ENCODE measurements at regions not wholly inside any gene's neighbourhood (a gene's known extent, or its start where the extent isn't known, plus 50 kb on each side); places are given as distances from the start of the nearest gene placed in this dataset.

DNA sequence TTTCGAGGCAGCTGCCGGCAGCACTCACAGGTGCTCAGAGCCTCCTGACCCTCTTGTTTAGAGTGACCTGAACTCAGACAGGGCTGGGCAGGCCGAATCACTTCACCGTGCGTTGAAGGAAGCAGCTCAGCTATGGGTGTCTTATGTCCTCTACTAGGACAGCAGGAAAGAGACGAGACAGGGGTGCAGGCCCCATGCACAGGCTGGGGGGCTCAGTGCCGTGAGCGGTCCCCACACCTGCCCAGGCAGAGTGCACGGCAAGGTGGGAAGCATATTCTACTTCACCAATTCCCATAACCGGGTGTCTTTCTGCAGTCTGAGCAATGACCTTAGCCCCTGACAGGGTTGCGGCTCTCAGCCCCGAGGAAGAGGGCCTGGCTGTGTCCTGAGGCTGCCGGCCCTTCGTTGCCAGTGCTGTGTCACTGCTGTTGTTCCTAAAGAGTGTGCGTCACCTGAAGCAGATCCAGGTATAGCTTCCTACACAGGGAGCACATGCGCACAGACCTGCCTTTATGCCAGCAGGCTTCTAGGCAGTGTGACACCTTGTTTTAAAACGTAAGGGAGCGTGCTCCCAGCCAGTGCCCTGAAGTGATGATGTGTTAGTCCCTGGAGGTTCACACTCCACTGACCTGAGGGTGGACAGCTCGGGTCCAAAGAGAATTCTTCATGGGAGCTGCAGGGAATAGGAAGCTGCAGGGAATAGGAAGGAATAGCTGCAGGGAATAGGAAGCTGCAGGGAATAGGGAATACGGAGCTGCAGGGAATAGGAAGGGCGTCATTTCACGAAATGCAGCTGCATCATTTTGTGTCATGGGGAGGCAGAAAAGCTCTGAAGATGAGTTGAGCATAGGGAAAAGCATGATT, 207.9 kb upstream of the SALL3 start:
- no peak for DNase-seq

DNA sequence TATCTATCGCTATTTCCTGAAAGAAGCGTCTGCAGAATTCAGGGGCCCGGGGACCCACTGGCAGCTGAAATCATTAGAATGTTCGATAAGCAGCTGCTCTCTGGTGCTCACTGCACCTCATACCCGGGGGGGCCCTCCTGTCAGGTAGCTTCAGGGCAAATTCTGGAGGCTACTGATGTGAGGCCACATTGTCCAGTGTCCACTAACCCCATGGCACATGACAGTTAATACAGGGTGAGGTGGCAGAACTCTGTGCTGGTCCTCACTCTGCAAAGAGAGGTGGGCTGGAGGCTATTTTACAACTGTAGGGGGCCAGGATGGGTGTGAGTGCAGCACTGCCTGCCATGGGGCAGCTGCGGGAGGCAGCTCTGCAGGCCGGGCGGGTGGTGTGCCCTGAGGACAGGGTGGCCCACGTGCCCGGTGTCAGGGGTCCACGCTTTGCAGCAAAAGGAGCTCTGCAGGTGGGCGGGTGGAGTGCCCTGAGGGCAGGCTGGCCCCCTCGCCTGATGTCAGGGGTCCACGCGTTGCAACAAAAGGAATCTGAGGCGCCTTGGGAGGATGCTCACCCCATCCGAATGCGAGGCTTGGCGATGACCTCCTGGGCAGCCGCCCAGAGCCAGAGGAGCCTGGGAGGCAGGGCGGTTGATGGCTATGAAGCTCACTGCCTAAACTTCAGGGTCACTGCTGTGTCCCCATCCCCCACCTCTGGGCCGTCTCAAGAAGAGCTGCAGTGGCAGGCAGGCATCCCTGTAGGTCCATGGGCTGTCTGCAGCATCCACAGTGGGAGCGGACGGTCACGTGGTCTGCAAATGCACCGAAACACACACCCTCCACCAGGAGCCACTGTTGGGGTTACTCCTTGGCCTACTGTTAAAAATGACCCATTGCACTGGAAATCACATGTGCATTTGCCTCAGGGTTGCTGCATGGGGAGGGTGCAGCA, 207.0 kb upstream of the SALL3 start:
- no peak for DNase-seq

DNA sequence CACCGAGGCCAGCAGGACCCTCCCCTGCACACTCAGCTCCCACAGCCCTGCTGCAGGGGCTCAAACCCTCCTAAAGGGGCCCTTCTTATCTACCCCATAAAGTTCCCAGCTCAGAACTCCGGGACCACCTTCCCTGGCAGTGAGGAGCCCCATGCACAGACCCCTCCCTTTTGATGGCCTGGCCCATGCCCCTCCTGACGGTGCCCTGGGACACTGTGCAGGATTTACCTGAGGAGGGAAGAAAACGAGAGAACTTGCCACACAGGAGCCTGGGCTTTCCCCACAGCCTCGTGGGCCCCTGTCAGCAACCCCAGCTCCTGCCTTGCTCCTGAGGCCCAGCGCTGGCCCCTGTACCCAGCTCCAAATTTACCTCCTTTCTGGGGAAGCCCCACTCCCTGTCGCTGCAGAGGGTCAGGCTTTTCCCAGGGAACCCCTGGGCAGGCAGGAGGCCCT, 206.3 kb upstream of the SALL3 start:
- DNase-seq, result no peak

DNA sequence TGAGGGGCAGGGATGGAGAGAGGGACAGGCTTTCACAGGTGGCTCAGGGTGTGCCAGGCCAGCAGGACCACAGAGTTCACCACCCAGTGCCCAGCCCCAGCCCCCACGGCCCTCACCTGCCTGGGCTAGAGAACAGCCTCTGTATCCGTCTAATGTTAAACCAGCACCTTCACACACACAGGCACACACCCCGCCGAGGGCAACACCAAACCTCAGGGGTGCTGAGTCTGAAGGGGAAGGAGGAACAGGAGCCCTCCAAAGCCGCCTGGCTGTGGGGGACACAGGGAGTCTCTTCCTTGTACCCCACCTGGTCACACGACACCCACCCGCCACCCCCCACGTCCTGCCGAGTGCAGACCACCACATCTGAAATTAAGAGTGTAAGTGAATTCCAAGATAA, 205.8 kb upstream of the SALL3 start:
- DNase-seq, result no peak

DNA sequence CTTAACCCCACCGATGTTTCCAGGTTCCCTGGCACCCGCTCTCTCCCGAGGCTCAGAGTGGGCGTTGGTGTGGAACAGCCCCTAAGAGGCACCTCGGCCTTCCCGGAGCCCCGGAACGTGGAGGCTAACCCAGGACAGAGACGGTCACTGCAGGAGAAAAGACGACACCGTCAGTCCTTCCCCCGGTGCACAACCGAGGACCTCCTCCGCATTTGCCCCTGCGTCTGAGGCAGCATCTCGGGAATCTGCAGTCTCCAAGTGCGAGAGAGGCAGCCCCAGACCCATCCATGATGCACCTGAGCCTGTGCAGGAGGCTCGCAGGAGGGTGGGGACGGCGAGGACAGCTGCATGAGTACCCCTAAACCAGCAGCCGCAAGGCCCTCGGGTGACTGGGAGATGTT, 204.9 kb upstream of the SALL3 start:
- DNase-seq, result no peak

DNA sequence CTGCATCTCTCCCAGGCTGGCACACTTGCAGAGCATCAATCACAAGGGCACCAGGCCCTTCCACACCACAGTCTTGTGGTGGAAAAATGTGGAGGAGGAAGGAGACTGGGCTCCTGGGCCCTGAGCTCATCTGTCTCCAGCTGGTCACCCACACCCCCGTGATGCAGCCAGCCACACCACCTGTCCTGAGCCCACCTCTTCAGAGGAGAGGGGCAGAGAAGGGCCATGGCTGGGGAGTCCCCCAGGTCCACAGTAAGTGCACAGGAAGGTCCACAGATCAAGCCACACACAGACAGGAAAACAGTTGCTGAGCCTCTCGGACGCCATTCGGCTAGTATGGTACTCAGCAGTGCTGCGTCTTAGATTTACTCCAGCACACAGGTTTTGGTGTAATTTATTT, 203.5 kb upstream of the SALL3 start:
- no peak for DNase-seq

DNA sequence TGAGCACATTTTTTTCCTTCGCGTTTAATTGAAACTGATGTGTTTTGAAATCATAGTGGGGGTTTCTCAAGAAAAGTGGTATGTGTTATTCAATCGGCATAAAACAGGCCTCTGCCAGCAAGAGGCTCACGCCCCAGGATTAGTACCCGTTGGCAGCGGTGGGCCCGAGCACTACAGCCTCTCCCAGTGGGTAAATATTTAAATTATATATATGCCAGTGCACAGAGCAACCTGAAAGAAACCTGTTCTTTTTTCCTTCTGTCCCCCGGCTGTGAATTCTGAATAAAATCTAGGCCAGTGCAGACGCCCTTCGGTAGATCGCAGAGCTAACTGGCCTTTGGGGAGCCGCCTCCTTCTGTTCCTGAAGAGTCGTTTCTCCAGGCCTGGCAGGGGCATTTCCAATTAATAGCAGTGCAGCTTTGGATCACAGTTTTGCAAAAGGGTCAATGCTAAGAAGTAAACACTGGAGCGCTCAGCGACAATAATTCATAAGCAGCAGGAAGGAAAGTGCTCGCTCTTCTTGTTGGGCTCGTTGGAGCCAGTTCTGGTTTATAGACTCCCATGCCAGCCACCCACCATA, 202.8 kb upstream of the SALL3 start:
- no peak for DNase-seq

DNA sequence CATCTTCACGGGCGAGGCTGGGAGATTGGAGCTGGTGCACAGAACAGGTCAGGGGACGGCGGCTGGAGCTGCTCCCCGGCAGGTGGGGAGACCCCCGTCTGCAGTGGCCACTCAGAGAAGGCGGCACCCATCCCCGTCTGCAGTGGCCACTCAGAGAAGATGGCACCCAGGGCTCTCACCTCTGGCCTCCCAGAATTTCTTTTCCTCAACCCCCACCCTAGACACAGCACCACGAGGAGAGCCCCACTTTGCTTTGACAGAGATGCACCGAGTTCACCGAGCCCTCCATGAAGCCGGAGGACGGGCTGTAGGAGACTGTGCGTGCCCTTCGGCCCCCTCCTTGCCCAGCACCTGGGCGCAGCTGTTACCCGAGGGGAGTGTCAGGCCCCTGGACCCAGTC, 201.6 kb upstream of the SALL3 start:
- no peak for DNase-seq

DNA sequence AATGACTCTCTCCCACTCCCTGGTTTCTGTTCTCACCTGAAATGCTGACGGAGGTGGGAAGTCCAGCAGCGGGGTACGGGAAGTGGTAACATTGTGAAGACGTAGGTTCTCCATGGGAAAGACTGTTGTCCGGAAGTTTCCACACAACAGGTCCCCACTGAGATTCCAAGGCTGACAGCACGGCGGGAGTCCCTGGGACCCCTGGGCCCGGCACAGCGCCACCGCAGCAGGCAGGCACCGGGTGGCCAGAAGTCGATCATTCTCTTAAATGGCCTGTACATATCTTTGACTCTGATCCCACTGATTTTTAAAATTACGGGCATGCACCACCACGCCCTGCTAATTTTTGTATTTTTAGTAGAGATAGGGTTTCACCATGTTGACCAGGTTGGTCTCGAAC, 201.0 kb upstream of the SALL3 start:
- DNase-seq, result no peak

DNA sequence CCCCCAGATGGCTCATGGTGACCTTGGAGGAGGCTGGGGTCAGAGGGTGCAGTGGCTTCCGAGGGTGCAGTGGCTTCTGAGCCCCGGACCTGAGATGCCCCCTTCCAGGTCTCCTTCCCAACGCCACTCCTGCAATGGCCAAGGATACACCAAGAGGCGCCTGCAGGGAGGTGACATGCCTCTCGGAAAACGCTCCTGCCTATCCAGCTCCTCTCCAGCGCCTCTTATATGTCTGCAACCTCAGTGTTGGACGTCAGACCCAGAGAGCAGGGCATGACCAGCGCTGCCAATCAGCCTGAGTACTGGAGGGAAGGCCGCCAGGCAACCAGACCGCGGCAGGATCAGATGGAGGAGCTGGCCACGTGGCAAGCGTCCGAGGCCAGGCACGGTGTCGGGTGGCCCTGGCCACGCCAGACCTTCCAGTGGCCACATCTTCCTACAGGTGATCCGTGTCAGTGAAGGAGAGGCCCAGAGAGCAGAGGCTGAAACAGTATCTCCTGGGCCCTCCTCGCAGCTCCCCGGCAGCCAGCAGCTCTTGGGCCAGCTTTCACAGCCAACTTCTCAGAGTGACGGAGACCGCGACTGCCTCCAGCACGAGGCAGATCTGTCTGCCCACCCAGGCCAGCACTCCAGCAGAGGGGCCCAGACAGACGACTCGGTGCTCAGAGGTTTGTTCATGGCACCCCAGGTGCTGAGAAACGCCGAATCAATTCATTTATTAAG, 199.5 kb upstream of the SALL3 start:
- DNase-seq, result no peak

DNA sequence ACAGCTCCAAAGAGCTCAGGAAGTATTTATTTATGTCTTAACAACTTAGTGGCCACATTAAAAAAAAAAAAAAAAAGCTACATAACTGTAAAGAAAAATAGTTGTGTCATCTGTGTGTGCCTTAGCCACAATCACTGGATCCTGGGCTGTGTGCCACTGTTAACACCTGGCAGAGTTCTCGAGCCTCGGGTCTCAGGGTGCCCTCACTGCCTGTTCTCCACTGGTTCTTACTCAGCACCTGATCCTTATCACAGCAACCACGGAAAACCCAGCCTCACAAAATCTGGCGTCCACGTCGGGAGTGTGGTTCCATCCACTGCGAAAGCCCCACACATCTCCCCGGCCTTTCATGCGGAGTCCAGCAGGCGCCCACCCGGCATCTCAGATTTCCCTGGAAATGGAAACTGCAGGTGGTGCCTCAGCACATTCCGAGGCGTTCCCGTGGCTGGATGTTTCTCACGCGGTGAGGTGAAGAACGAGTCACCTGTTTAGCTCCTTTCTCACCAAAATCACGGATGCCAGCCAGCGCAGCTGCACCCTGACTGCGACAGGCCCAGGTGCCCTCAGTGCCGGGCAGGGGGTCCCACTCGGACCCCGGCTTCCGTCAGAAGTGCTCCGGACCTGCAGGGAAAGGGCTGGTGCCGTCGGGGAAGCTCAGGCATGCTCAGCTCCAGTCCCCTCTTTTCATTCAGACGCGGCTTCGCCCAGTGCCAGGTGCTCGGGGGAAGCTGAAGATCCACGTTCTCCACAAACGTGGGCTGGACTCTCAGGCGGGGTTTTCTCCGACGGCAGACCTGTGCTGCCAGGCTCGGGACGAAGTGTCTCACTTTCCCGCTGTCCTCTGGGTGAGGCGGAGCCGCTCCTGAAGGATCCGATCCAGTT, 198.7 kb upstream of the SALL3 start:
- DNase-seq, result no peak

DNA sequence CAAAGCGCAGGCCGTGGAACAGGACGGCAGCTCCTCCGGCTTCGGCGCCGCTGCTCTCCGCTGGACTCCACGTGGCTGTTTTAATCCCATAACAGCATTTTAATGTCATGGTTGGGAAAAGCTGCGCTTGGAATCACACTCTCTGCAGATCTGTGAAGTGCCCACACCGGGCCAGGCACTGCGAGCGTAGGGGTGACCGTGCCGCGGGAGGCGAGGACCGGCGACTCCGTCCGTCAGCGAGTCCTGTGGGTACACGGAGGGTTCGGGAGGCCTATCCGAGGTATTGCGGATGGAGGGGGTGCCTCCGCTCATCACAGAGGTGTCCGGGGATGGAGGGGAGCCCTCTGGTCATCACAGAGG, 198.0 kb upstream of the SALL3 start:
- no peak for DNase-seq

DNA sequence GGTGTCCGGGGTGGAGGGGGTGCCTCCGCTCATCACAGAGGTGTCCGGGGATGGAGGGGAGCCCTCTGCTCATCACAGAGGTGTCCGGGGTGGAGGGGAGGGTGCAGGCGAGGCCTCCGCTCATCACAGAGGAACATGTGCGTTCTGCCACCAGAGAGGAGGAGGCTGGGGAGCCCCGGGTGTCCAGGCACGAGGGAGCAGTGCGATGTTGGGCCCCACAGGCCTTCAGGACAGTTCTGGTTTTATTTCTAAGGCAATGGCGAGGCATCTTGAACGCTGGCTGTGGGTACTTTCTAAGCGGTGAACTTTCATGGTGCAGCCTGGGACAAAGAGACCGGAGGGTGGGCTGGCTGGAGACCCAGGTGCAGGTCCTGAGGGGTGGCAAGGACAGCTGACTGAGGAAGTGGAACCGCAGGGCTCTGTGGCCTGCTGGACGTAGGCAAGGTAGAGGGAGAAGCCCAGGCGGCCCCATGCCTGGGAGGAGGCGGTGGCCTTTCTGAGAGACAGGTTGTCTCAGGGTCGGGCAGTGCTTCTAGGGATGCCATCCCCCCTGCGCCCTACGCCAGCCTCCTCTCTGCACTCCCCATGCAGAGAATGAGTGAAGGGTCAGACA, 196.6 kb upstream of the SALL3 start:
- DNase-seq, result no peak

DNA sequence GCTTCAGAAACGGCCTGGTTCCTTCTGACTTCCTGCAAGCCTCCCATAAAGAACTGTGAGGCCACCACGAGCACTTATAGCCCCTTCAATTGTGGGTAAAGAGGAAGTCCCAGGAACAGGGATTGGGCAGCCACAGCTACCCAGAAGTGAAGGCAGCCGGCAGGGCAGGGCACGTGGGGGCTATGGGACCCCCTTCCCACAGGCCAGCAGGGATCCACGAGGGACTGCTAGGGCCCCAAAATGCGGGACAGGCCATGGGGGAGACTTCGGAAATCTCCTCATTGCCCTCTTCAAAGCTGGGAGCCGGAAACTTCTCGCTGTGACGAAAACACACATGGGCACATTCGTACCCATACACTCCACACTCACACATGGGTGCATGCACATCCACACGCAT, 196.1 kb upstream of the SALL3 start:
- no peak for DNase-seq

DNA sequence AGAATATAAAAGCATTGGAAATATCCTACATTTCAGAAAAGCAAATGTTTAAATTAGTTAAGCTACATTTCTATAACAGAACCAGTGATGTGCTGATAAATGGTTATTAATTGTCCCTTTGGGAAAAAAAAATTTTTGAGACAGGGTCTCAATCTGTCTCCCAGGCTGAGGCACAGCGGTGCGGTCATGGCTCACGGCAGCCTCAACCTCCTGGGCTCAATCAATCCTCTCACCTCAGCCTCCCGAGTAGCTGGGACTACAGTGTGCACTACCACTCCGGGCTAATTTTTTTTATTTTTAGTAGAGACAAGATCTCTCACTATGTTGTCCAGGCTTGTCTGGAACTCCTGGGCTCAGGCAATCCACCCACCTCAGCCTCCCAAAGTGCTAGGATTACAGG, 194.8 kb upstream of the SALL3 start:
- DNase-seq, result no peak

DNA sequence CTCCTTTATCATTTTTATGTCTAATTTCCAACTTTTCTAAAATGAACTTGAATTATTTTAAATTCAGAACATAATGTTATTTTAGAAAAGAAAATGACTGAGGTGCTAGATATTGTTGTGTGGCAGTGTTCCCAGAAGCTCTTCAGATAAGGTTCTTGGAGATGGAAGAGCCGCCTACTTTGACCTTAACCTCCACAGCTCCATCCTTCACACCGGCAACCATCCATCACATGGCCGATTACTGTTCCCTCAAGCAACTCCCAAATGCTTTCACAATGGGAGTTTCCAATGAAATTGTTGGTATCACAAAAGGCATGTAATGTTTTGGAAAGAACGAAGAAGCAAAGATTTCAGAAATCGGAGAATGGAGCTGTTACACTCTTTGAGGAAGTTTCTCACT, 193.9 kb upstream of the SALL3 start:
- DNase-seq, result no peak

DNA sequence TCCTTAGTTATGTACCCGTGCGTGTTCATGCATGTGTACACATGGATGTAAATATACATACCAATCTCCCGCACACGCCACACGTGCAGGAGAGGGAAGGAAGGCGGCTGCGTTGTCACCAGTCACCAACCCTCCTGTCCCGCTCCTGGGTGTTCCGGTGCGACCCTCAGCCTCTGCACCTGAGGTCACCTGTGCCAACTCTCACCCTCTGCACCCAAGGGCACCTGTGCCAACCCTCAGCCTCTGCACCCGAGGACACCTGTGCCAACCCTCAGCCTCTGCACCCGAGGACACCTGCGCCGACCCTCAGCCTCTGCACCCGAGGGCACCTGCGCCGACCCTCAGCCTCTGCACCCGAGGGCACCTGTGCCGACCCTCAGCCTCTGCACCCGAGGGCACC, 192.8 kb upstream of the SALL3 start:
- DNase-seq, result no peak

DNA sequence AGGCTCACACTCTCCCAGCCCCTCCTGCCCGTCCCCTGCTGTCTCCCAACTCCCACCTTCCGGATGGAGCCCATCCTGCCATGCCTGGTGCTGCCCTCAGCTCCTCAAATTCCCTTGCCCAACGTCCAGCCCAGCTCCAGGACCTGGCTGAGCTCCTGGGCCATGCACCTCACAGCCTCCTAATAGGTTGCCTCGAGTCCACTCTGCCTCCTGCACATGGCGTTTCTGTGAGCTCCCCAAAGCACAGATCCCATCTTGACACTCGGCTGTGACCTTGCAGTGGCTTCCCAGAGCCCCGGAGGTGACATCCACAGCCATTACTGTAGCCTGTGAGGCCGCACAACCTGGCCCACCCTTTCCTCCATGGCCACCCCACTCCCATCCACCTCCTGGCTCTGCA, 191.9 kb upstream of the SALL3 start:
- DNase-seq, result no peak

DNA sequence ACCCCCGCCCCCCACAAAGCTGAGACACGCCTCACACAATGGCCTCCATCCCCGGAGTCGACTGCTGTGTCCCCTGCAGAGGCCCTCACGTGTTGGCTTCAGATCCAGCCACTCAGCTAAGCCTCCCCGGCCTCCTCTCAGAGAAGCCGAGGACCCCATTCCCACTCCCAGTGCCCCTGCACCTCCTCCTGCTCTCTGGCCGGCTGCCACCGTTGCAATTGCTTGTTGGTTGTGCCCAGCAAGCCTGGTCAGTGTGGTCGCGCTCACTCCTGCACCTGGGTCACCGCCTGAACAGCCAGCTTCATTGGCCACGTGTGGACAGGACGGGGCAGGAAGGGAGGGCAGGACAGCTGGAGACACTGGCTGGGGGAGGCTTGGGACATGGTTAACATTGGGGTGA, 191.5 kb upstream of the SALL3 start:
- no peak for DNase-seq

DNA sequence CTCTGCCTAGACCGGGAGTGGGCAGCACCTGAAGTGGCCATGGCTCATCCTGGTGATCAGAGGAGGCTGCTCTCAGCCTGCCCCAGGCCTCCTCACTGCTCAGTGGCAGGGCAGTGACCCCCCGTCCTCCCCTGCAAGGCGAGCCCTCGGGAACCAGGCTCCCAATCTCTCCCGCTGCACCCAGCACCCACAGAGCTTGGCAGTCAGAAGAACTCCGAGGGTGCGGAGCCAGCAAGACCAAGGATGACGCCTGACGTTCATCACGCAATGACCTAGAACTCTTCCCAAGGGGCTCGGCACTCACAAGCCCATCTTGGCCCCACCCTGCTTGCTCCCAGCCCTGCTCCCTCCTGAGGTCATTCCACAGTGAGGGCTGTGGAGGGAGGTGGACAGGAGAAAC, 189.8 kb upstream of the SALL3 start:
- no peak for DNase-seq

DNA sequence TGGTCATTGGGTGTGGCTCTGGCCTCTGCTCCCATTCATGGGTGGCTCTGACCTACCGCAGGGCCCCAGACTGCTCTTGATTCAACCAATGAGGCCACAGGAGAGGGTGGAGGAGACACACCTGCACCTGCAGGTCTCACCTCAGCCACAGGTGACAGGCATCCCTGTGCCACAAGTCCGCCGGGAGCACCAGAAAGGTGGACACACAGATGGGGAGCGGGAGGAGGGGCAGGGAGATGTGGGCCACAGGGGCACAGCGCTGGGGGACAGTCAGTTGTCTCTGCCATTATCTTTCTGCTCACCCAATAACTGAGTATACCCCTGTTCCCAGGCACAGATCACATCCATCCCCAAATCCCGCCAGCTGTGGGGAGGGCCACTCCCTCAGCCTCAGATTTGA, 189.1 kb upstream of the SALL3 start:
- DNase-seq, result no peak

DNA sequence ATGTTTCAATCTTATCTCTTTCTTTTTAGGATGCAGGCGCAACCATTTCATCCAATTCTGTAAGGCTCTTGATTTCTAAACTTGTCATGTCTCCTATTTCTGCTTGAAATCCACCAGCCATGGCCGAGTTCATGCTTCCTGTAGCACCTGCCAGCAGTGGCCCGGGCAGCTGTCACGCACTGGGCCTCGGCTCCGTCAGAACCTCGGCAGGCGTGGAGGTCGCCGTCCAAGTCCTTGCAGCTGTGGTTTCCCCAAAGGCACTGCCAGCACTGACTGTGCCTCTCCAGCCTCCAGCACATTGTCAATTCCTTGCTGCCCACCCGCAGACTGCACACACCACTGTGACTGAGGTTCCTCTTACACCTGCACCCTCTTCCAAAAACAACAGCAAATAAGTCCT, 188.7 kb upstream of the SALL3 start:
- no peak for DNase-seq
